HG02870 (cell line): ENCODE measurements at regions not wholly inside any gene's neighbourhood (a gene's known extent, or its start where the extent isn't known, plus 50 kb on each side); places are given as distances from the start of the nearest gene placed in this dataset.

ENCODE experiments used
- ATAC-seq: cut with Tn5 transposase; IDR thresholded peaks from one replicate; pipeline ENCODE4 v1.9.1; 2021; ENCODE audit warnings: mild to moderate bottlenecking, moderate library complexity; ENCODE audit not compliant: unreplicated experiment

GRCh38 chr1:199303035-199303434, 664.2 kb downstream of the PTPRC start:
- no peak for ATAC-seq

DNA sequence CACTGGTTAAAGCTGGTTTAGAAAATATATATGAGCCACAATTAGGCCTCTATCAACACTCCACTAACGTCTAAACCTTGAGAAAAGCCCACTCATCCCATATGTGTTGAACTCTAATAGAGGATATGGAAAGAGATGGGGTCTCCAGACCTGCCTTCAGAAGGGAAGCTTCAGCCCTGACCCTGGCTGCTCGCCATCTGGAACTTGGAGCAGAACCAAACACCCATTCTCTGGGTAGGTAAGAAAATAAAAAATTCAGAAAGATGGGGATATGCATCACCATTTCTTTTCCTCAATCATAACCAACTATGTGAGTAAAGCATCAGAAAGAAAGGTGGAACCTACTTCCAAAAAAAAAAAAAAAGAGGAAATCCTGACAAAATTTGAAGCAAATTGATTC, 666.2 kb downstream of the PTPRC start:
- no peak for ATAC-seq

DNA sequence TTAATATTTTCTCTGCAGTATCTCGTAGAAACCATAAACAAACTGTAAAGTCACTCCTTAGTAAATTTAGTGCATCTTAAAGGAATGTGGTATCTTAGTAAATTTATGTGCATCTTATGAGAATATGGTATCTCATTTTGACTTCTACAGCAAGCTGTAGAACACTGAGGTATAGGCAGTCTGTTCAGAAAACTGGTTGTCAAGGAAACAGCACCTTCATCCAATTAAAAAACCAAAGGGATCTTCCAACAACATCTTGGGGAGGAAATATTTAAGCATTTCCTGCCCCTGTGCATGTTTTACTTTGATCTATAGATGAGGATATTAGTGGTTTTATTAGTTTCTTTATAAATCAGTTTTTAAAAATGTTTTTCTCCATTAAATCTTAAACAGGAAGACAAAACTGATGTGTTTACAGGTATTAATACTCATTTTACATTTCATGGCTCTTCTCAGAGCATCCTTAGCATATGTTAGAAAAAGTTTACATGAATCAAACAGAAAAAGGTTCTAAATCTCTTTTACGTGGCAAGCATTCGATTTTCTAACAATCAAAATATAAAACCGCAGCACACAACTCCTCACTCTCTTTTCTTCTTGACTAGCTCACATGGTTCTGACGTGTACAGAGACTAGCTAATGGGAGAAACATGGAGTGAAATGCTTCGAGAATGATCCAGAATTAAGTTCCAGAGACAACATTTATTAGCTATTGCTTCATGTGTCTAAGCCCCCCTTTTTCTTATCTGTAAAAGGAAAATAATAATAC, 668.8 kb downstream of the PTPRC start:
- ATAC-seq = no peak

- peak; percentile 77 for ATAC-seq
Measured at GRCh38 chr1:199308349-199308846, 669.6 kb downstream of the PTPRC start.

DNA sequence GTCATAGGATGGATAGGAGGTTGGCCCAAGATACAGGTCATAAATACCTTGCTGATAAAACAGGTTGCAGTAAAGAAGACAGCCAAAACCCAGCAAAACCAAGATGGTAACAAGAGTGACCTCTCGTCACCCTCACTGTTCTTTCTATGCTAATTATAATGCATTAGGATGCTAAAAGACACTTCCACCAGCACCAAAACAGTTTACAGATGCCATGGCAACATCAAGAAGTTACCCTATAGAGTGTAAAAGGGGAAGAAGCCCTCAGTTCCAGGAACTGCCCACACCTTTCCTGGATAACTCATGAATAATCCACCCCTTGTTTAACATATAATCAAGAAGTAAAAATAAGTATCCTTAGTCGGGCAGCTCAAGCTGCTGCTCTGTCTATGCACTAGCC, 671.9 kb downstream of the PTPRC start:
- ATAC-seq = no peak

GRCh38 chr1:199311478-199312262, 672.8 kb downstream of the PTPRC start:
- ATAC-seq = no peak

DNA sequence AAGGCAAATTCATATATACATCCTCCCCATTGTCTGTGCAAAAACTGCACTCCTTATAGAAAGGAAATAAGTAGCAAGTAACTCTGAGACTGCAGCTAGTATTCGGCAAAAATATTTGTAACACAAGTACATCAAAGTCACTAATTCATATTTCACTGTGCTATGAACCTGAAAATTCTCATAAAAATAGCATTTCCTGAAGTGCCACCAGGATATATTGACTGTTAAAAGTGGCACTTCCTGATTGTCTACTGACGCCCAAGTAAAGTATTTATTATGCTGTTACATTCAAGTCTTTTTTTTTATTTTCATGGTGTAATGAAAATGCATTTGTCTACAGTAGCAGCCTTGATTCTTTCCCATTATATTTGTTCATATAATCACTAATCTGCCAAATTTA, 673.8 kb downstream of the PTPRC start:
- no peak for ATAC-seq

- no peak for ATAC-seq
Measured at GRCh38 chr1:199313444-199313843, 674.6 kb downstream of the PTPRC start.

DNA sequence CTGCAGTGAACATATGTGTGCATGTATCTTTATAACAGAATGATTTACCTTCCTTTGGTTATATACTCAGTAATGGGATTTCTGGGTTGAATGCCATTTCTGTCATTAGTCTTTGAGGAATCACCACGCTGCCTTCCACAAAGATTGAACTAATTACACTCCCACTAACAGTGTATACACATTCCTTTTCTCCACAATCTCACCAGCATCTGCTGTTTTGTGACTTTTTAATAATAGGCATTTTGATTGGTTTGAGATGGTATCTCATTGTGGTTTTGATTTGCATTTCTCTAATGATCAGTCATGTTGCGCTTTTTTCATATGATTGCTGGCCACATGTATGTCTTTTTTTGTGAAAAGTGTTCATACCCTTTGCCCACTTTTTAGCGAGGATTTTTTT, 680.5 kb downstream of the PTPRC start:
- ATAC-seq = no peak

DNA sequence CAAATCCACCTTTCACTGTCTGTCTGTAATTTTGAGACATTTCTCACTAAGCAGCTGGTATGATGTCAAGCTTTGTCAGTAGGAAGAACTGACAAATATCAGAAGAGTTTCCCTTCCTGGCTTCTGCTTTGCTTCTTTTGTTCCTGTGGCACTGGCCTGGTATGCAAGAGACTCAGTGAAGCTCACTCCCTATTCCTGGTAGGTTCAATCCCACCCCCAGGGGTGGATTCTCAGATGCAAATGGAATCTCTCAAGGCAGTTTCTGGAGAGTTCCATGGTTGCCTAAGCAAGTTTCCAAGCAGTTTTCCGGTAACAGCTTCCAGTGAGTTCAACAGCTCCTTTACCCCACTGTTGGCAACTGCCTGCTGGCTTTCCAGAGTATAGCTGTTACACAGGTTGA, 683.4 kb downstream of the PTPRC start:
- no peak for ATAC-seq

GRCh38 chr1:199333180-199333579, 694.3 kb upstream of the NR5A2 start:
- ATAC-seq = no peak

- ATAC-seq = no peak
Measured at GRCh38 chr1:199335496-199335895, 692.0 kb upstream of the NR5A2 start.

- no peak for ATAC-seq
Measured at GRCh38 chr1:199336745-199337640, 690.5 kb upstream of the NR5A2 start.

DNA sequence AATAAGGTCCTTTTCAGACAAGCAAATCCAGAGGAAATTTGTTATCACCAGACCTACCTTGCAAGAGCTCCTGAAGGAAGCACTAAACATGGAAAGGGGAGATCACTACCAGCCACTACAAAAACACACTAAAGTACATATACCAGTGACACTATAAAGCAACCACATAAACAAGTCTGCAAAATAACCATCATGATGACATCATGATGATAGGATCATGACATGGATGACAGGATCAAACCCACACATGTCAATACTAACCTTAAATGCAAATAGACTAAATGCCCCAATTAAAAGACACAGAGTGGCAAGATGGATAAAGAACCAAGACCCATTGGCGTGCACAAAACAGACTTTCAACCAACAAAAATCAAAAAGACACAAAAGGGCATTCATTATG, 688.8 kb upstream of the NR5A2 start:
- no peak for ATAC-seq

GRCh38 chr1:199352351-199352750, 675.2 kb upstream of the NR5A2 start:
- ATAC-seq = no peak

- no peak for ATAC-seq
Measured at GRCh38 chr1:199353906-199354305, 673.6 kb upstream of the NR5A2 start.

GRCh38 chr1:199356561-199356960, 670.9 kb upstream of the NR5A2 start:
- no peak for ATAC-seq

GRCh38 chr1:199357599-199357998, 669.9 kb upstream of the NR5A2 start:
- no peak for ATAC-seq

- ATAC-seq = no peak
Measured at GRCh38 chr1:199362996-199363395, 664.5 kb upstream of the NR5A2 start.

GRCh38 chr1:199373139-199373538, 654.4 kb upstream of the NR5A2 start:
- no peak for ATAC-seq

DNA sequence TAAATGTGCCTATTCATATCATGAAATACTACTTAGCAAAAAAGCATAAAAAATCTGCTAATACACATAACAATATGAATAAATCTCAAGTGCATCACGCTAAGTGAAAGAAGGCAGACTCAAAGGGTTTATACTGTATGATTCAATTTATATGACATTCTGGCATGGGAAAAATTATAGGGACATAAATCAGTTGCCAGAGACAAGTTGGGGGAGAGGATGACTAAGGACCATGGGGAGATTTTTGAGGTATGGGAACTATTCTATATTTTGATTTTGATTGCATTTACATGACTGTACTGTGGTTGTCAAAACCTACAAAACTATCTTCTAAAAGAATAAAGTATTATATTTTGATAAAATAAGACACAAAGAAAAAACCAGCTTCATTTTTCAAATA, 650.3 kb upstream of the NR5A2 start:
- ATAC-seq = no peak
